Hepatocyte (in vitro differentiated cells): ENCODE measurements at regions not wholly inside any gene's neighbourhood (a gene's known extent, or its start where the extent isn't known, plus 50 kb on each side); places are given as distances from the start of the nearest gene placed in this dataset.
"Not testable (repeated sequence)": the region's sequence is repeated elsewhere in the genome, so short reads cannot be mapped to it uniquely, and the experiment has no call there.

Experiments
- DNase-seq: peaks from one replicate; pipeline ENCODE4 v3.0.0-alpha.2; 2016; ENCODE audit warnings: low spot score
- H2AFZ ChIP-seq: fragments of 200-600 bp; sonication (generic); 2 replicates; pipeline ENCODE4 v1.6.0; 2016; ENCODE audit warnings: antibody characterized with exemption, mild to moderate bottlenecking
- H3K27ac ChIP-seq: fragments of 200-600 bp; sonication (generic); 2 replicates; pipeline ENCODE4 v1.5.1; 2016; ENCODE audit warnings: mild to moderate bottlenecking
- H3K27me3 ChIP-seq: fragments of 200-600 bp; sonication (generic); 2 replicates; pipeline ENCODE4 v1.6.1; 2016
- H3K36me3 ChIP-seq: fragments of 200-600 bp; sonication (generic); replicated peaks from 2 replicates; pipeline ENCODE4 v1.5.1; 2016; ENCODE audit warnings: low read depth; ENCODE audit not compliant: insufficient read depth
- H3K4me1 ChIP-seq: fragments of 200-600 bp; sonication (generic); 2 replicates; pipeline ENCODE4 v1.5.1; 2016; ENCODE audit warnings: mild to moderate bottlenecking, moderate library complexity; ENCODE audit not compliant: insufficient read depth
- H3K4me2 ChIP-seq: fragments of 200-600 bp; sonication (generic); 2 replicates; pipeline ENCODE4 v1.6.0; 2016
- H3K4me3 ChIP-seq: fragments of 200-600 bp; sonication (generic); 2 replicates; pipeline ENCODE4 v1.5.1; 2016; ENCODE audit warnings: mild to moderate bottlenecking
- H3K79me2 ChIP-seq: fragments of 200-600 bp; sonication (generic); 2 replicates; pipeline ENCODE4 v1.6.0; 2017; ENCODE audit warnings: mild to moderate bottlenecking
- H3K9me2 ChIP-seq: fragments of 200-600 bp; sonication (generic); replicated peaks from 2 replicates; pipeline ENCODE4 v1.6.0; 2017; ENCODE audit warnings: mild to moderate bottlenecking; ENCODE audit not compliant: insufficient read depth
- H3K9me3 ChIP-seq: fragments of 200-600 bp; sonication (generic); 2 replicates; pipeline ENCODE4 v1.5.1; 2016; ENCODE audit warnings: low read depth, mild to moderate bottlenecking
- H4K20me1 ChIP-seq: fragments of 200-600 bp; sonication (generic); 2 replicates; pipeline ENCODE4 v1.6.0; 2016; ENCODE audit warnings: mild to moderate bottlenecking; ENCODE audit not compliant: insufficient read depth, poor library complexity, severe bottlenecking
- EZH2 ChIP-seq: fragments of 200-600 bp; sonication (generic); IDR thresholded peaks from 2 replicates; pipeline ENCODE4 v1.6.1; 2016; ENCODE audit warnings: antibody characterized with exemption, mild to moderate bottlenecking, borderline replicate concordance
- EZH2phosphoT487 ChIP-seq: fragments of 200-600 bp; sonication (generic); IDR thresholded peaks from one replicate; pipeline ENCODE4 v1.6.1; 2018; ENCODE audit warnings: antibody characterized with exemption, mild to moderate bottlenecking, low read depth, moderate library complexity; ENCODE audit not compliant: unreplicated experiment, severe bottlenecking
- WGBS: methylation state at CpG from one replicate; pipeline ENCODE4 v1.1.6; 2016; ENCODE audit warnings: low lambda C conversion rate; ENCODE audit errors: missing lambda C conversion rate; 5-methylcytosine and 5-hydroxymethylcytosine counted together
- TF ChIP-seq, protein P1 (sequence below): fragments of 200-600 bp; sonication (generic); IDR thresholded peaks from 2 replicates; pipeline ENCODE4 v1.5.1; 2016; ENCODE audit warnings: antibody characterized with exemption, mild to moderate bottlenecking; ENCODE audit not compliant: poor library complexity

GRCh38 chr10:3654496-3654895 lies 130.5 kb downstream of the KLF6 start:
- no peaks in the 10 kb centered on the region for H4K20me1 ChIP-seq
- H3K4me2 ChIP-seq = no peak overlapping the region
- TF ChIP-seq, protein P1, sequence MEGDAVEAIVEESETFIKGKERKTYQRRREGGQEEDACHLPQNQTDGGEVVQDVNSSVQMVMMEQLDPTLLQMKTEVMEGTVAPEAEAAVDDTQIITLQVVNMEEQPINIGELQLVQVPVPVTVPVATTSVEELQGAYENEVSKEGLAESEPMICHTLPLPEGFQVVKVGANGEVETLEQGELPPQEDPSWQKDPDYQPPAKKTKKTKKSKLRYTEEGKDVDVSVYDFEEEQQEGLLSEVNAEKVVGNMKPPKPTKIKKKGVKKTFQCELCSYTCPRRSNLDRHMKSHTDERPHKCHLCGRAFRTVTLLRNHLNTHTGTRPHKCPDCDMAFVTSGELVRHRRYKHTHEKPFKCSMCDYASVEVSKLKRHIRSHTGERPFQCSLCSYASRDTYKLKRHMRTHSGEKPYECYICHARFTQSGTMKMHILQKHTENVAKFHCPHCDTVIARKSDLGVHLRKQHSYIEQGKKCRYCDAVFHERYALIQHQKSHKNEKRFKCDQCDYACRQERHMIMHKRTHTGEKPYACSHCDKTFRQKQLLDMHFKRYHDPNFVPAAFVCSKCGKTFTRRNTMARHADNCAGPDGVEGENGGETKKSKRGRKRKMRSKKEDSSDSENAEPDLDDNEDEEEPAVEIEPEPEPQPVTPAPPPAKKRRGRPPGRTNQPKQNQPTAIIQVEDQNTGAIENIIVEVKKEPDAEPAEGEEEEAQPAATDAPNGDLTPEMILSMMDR = no peak
- TF ChIP-seq EZH2 = no peak
- TF ChIP-seq EZH2phosphoT487 = no peak
- H3K9me3 ChIP-seq = no peaks in the 10 kb centered on the region
- peaks cover 3% of the 10 kb centered on the region for H3K36me3 ChIP-seq
- no peak overlapping the region for H2AFZ ChIP-seq
- no peak overlapping the region for H3K27ac ChIP-seq
- no peak overlapping the region for H3K4me3 ChIP-seq
- no peaks in the 10 kb centered on the region for H3K27me3 ChIP-seq
- DNase-seq = no peak
- no peaks in the 10 kb centered on the region for H3K79me2 ChIP-seq
- H3K9me2 ChIP-seq = no peaks in the 10 kb centered on the region
- 75% methylated on average over 2 of the region's 2 CpGs for WGBS
- H3K4me1 ChIP-seq = no peaks in the 10 kb centered on the region

GRCh38 chr10:3653303-3653702 lies 131.7 kb downstream of the KLF6 start:
- 93% methylated on average over 2 of the region's 2 CpGs for WGBS
- not testable (repeated sequence) for H4K20me1 ChIP-seq, H3K9me3 ChIP-seq, H2AFZ ChIP-seq, H3K27me3 ChIP-seq, H3K27ac ChIP-seq, H3K4me1 ChIP-seq, H3K4me3 ChIP-seq, H3K4me2 ChIP-seq, H3K36me3 ChIP-seq, H3K79me2 ChIP-seq, DNase-seq, H3K9me2 ChIP-seq

DNA sequence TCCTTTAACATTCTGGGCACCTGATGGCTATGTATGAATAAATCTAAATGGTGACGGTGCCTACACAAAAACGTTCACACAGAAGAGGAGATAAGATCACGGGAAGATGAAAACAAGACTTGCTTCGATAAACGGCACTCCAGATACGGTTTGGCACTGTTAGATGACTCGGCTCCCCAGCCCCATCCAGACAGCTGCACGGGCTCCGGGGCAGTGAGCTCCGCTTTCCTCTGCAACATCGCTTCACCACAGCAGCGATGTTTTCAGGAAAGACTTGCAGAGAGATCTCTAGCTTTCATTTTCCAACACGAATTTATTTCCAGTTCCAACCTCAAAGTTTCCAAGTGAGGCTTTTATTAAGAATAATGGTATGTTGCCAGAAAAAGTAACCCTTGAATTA lies 132.1 kb downstream of the KLF6 start:
- H3K36me3 ChIP-seq = peaks cover 3% of the 10 kb centered on the region
- WGBS = 71% methylated on average over 13 of the region's 13 CpGs
- H3K9me3 ChIP-seq = no peaks in the 10 kb centered on the region
- TF ChIP-seq EZH2 = no peak
- TF ChIP-seq EZH2phosphoT487 = no peak
- TF ChIP-seq, protein P1 = no peak
- H3K4me1 ChIP-seq = no peaks in the 10 kb centered on the region
- H3K4me3 ChIP-seq = no peak overlapping the region
- no peak for DNase-seq
- H3K27me3 ChIP-seq = no peaks in the 10 kb centered on the region
- H3K27ac ChIP-seq = no peak overlapping the region
- H3K79me2 ChIP-seq = no peaks in the 10 kb centered on the region
- no peak overlapping the region for H2AFZ ChIP-seq
- no peaks in the 10 kb centered on the region for H3K9me2 ChIP-seq
- no peak overlapping the region for H3K4me2 ChIP-seq
- H4K20me1 ChIP-seq = no peaks in the 10 kb centered on the region

DNA sequence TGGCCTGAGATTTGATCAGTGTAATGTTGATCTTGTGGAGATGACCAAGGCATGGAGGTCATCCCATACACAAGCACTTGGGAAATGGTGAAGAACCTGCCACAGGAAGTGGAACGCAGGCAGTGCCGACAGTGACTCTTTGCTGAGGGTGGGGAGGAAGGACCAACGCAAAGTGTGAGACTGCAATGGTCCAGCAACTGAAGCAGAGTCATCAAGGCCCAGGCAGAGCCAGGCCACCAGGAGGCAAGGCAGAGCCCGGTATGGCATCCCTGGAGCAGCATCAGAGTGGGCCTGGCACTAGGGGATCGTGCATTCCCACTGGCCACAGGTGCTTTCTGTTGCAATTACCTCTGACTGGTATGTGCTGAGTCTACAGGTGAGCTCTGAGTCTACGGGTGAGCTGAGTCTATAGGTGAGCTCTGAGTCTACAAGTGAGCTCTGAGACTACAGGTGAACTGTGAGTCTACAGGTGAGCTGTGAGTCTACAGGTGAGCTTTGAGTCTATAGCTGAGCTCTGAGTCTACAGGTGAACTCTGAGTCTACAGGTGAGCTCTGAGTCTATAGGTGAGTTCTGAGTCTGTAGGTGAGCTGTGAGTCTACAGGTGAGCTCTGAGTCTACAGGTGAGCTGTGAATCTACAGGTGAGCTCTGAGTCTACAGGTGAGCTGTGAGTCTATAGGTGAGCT lies 132.9 kb downstream of the KLF6 start:
- Histone ChIP-seq H3K4me2 (no peak overlapping the region), H3K9me3 (no peaks in the 10 kb centered on the region), H4K20me1 (no peaks in the 10 kb centered on the region)

More for the DNA sequence above, 132.9 kb downstream of the KLF6 start:
- H3K79me2 ChIP-seq = no peaks in the 10 kb centered on the region
- no peak overlapping the region for H3K27ac ChIP-seq
- DNase-seq = no peak
- H3K27me3 ChIP-seq = no peaks in the 10 kb centered on the region
- H3K4me3 ChIP-seq = no peak overlapping the region
- no peak overlapping the region for H2AFZ ChIP-seq
- no peaks in the 10 kb centered on the region for H3K9me2 ChIP-seq
- H3K36me3 ChIP-seq = peaks cover 3% of the 10 kb centered on the region
- TF ChIP-seq EZH2 (no peak), EZH2phosphoT487 (no peak)
- TF ChIP-seq, protein P1 = no peak
- no peaks in the 10 kb centered on the region for H3K4me1 ChIP-seq
- WGBS = 91% methylated on average over 6 of the region's 6 CpGs
